ENCODE measurements at regions not wholly inside any gene's neighbourhood (a gene's known extent, or its start where the extent isn't known, plus 50 kb on each side); places are given as distances from the start of the nearest gene placed in this dataset.

DNA sequence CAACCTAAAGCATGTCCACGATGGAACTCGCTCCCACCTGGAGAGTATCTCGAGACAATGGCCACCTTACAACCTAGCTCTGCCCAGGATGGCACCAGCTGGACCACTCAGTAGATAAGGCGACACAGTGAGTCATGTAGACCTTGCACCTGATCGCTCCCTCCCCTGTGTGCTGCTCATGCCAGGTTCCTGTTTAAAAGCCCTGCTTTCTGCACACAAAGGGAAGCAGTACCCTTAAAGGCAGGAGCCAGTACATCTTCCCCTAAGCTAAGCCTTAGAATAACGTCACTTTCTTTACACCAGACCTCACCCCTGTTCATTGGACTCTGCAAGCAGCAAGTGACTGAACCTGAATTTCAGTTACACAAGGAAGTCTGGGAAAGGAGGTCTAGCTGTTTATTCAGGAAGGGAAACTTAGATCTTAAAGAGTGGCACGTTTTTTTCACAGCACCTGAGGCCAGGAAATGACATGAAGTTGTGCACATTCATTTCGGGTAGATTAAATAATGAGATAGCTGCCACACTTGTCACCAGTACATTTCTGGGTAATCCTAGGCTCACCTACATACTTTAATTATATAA lies 117.9 kb downstream of the MTPAP start:
- H2AFZ ChIP-seq (ENCODE audit: insufficient read depth, low read depth, low read length, poor library complexity, severe bottlenecking): no peak overlapping the region
- no peak overlapping the region for H3K4me2 ChIP-seq (replicated peaks; ENCODE audit: extremely low read depth, low read length, poor library complexity, severe bottlenecking)

DNA sequence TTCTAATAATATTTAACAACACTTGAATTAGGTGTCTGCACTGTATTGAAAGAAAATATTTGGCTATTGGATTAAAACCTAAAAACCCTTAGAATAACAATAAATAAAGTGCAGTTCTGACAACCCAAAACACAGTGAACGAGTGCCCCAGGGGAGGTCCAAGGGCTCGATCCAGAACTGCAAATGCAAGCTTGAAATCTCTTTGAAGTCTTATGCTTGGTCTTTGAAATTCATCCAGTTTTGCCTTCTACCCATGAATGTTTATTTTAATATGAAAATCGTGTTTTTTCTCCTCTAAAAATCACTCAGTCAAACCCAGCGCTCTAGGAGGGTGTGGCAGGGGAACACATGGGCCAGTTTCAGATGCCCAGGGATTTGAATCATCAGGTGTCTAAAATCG lies 119.5 kb downstream of the MTPAP start:
- no peaks in the 10 kb centered on the region for H3K9me3 ChIP-seq (replicated peaks in 1 of 2; ENCODE audit: control insufficient read depth in 1 of 2, insufficient read depth in 1 of 2, low read length in 2 of 2)
- H3K4me2 ChIP-seq (replicated peaks; ENCODE audit: extremely low read depth, low read length, poor library complexity, severe bottlenecking): no peak overlapping the region
- no peak overlapping the region for H3K4me3 ChIP-seq (replicated peaks in 1 of 3; ENCODE audit: low read depth in 2 of 3, low read length in 3 of 3)
- H3K27ac ChIP-seq (ENCODE audit: low read depth in 1 of 2, low read length in 2 of 2): no peak overlapping the region
- H3K9ac ChIP-seq (ENCODE audit: insufficient read depth, low read length, poor library complexity, severe bottlenecking): no peak overlapping the region
- intact Hi-C loops (cut with micrococcal nuclease): no loop called here
- Mint-ChIP-seq H3K36me3 (no peaks in the 10 kb centered on the region), H3K27me3 (ENCODE audit: low read depth in 3 of 3) (peaks cover 0 to 2% (median 0%) of the 10 kb centered on the region in 3 donors), H3K27ac (no peak overlapping the region), H3K4me1 (peaks cover 5% of the 10 kb centered on the region), H3K4me3 (no peak overlapping the region), H3K9me3 (peaks cover 0 to under 1% (median 0%) of the 10 kb centered on the region in 7 donors)
- TF ChIP-seq, protein P1, sequence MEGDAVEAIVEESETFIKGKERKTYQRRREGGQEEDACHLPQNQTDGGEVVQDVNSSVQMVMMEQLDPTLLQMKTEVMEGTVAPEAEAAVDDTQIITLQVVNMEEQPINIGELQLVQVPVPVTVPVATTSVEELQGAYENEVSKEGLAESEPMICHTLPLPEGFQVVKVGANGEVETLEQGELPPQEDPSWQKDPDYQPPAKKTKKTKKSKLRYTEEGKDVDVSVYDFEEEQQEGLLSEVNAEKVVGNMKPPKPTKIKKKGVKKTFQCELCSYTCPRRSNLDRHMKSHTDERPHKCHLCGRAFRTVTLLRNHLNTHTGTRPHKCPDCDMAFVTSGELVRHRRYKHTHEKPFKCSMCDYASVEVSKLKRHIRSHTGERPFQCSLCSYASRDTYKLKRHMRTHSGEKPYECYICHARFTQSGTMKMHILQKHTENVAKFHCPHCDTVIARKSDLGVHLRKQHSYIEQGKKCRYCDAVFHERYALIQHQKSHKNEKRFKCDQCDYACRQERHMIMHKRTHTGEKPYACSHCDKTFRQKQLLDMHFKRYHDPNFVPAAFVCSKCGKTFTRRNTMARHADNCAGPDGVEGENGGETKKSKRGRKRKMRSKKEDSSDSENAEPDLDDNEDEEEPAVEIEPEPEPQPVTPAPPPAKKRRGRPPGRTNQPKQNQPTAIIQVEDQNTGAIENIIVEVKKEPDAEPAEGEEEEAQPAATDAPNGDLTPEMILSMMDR (IDR thresholded peaks at IDR 0.05): no peak
- 100% methylated on average over 1 of the region's 5 CpGs for WGBS (ENCODE audit: insufficient coverage)
- no peaks in the 10 kb centered on the region for H4K20me1 ChIP-seq (ENCODE audit: insufficient read depth, low read length)
- no peaks in the 10 kb centered on the region for H3K79me2 ChIP-seq (ENCODE audit: insufficient read depth, low read length)
- no peaks in the 10 kb centered on the region for H3K36me3 ChIP-seq (replicated peaks in 1 of 2; ENCODE audit: control insufficient read depth in 1 of 2, insufficient read depth in 2 of 2, low read length in 2 of 2)
- no peaks in the 10 kb centered on the region for H3K27me3 ChIP-seq (ENCODE audit: control insufficient read depth in 2 of 2, insufficient read depth in 2 of 2, low read length in 2 of 2)
- H2AFZ ChIP-seq (ENCODE audit: insufficient read depth, low read depth, low read length, poor library complexity, severe bottlenecking): no peak overlapping the region
- DNase-seq: no peak
- no peaks in the 10 kb centered on the region for H3K4me1 ChIP-seq (ENCODE audit: control insufficient read depth in 1 of 2, insufficient read depth in 2 of 2, low read length in 2 of 2)

More for the DNA sequence above, 117.9 kb downstream of the MTPAP start:
- peaks cover 0 to 2% (median 2%) of the 10 kb centered on the region in 7 donors for H3K9me3 Mint-ChIP-seq
- Histone ChIP-seq H3K4me1 (ENCODE audit: control insufficient read depth in 1 of 2, insufficient read depth in 2 of 2, low read length in 2 of 2) (no peaks in the 10 kb centered on the region), H3K79me2 (ENCODE audit: insufficient read depth, low read length) (no peaks in the 10 kb centered on the region), H3K36me3 (replicated peaks in 1 of 2; ENCODE audit: control insufficient read depth in 1 of 2, insufficient read depth in 2 of 2, low read length in 2 of 2) (no peaks in the 10 kb centered on the region), H3K9me3 (replicated peaks in 1 of 2; ENCODE audit: control insufficient read depth in 1 of 2, insufficient read depth in 1 of 2, low read length in 2 of 2) (no peaks in the 10 kb centered on the region), H4K20me1 (ENCODE audit: insufficient read depth, low read length) (no peaks in the 10 kb centered on the region), H3K9ac (ENCODE audit: insufficient read depth, low read length, poor library complexity, severe bottlenecking) (no peak overlapping the region), H3K4me3 (replicated peaks in 1 of 3; ENCODE audit: low read depth in 2 of 3, low read length in 3 of 3) (no peak overlapping the region), H3K27me3 (ENCODE audit: control insufficient read depth in 2 of 2, insufficient read depth in 2 of 2, low read length in 2 of 2) (no peaks in the 10 kb centered on the region), H3K27ac (ENCODE audit: low read depth in 1 of 2, low read length in 2 of 2) (no peak overlapping the region)
- no peak overlapping the region for H3K4me3 Mint-ChIP-seq
- H3K27ac Mint-ChIP-seq: no peak overlapping the region
- H3K36me3 Mint-ChIP-seq: no peaks in the 10 kb centered on the region
- H3K4me1 Mint-ChIP-seq: peaks cover 5% of the 10 kb centered on the region
- DNase-seq: no peak
- 53% methylated on average over 5 of the region's 8 CpGs for WGBS (ENCODE audit: insufficient coverage)
- intact Hi-C loops (cut with micrococcal nuclease): no loop called here
- TF ChIP-seq, protein P1 (IDR thresholded peaks at IDR 0.05): no peak
- H3K27me3 Mint-ChIP-seq (ENCODE audit: low read depth in 3 of 3): peaks cover 0 to 2% (median 0%) of the 10 kb centered on the region in 3 donors
